Mammary epithelial cell (primary cell): ENCODE measurements at regions not wholly inside any gene's neighbourhood (a gene's known extent, or its start where the extent isn't known, plus 50 kb on each side); places are given as distances from the start of the nearest gene placed in this dataset.

ENCODE experiments used
- EZH2 ChIP-seq: IDR thresholded peaks from 2 replicates; pipeline ENCODE4 v1.6.1; 2012; ENCODE audit warnings: low read length, inconsistent platforms, borderline replicate concordance
- TF ChIP-seq, protein P1 (sequence below), 2 donors: IDR thresholded peaks in 1 of 2; conservative IDR thresholded peaks in 1 of 2; 2 replicates each; pipeline ENCODE4 v1.5.1; 2011 to 2012; ENCODE audit warnings: inconsistent platforms in 2 of 2, low read length in 2 of 2, mild to moderate bottlenecking in 2 of 2, control low read depth in 1 of 2, low read depth in 1 of 2; ENCODE audit not compliant: insufficient read depth in 1 of 2; ENCODE audit errors: extremely low read depth in 1 of 2

- TF ChIP-seq, protein P1, sequence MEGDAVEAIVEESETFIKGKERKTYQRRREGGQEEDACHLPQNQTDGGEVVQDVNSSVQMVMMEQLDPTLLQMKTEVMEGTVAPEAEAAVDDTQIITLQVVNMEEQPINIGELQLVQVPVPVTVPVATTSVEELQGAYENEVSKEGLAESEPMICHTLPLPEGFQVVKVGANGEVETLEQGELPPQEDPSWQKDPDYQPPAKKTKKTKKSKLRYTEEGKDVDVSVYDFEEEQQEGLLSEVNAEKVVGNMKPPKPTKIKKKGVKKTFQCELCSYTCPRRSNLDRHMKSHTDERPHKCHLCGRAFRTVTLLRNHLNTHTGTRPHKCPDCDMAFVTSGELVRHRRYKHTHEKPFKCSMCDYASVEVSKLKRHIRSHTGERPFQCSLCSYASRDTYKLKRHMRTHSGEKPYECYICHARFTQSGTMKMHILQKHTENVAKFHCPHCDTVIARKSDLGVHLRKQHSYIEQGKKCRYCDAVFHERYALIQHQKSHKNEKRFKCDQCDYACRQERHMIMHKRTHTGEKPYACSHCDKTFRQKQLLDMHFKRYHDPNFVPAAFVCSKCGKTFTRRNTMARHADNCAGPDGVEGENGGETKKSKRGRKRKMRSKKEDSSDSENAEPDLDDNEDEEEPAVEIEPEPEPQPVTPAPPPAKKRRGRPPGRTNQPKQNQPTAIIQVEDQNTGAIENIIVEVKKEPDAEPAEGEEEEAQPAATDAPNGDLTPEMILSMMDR (conservative IDR thresholded peaks at IDR 0.05 in 1 of 2, IDR thresholded peaks at IDR 0.05 in 1 of 2; ENCODE audit: extremely low read depth in 1 of 2, insufficient read depth in 1 of 2, low read depth in 1 of 2, low read length in 2 of 2), result no peak
- TF ChIP-seq EZH2, result no peak
Observed at GRCh38 chr12:91289906-91290305, 107.3 kb upstream of the DCN start.
